Left lung (tissue), 4 donors: ENCODE measurements at regions not wholly inside any gene's neighbourhood (a gene's known extent, or its start where the extent isn't known, plus 50 kb on each side); places are given as distances from the start of the nearest gene placed in this dataset.

Experiments
- ATAC-seq: fragments of 200-7000 bp; cut with Tn5 transposase; one replicate; pipeline ENCODE4 v1.9.1; 2020; ENCODE audit warnings: moderate library complexity
- DNase-seq, 4 donors: peaks; one replicate each; pipeline ENCODE4 v3.0.0-alpha.2; 2013 to 2020
- H3K27ac ChIP-seq, 2 donors: fragments of 200-600 bp; sonication (generic) in 1 of 2; one replicate each; pipeline versions ENCODE4 v1.5.0 to v1.8.0; 2020 to 2021
- H3K27me3 ChIP-seq, 2 donors: fragments of 200-600 bp; sonication (generic) in 1 of 2; one replicate each; pipeline versions ENCODE4 v1.5.0 to v1.8.0; 2020 to 2021
- H3K36me3 ChIP-seq, 2 donors: fragments of 200-600 bp; sonication (generic) in 1 of 2; one replicate each; pipeline versions ENCODE4 v1.5.0 to v1.8.0; 2020 to 2021
- H3K4me1 ChIP-seq, 2 donors: fragments of 200-600 bp; one replicate each; pipeline ENCODE4 v1.8.0; 2021
- H3K4me3 ChIP-seq, 2 donors: fragments of 200-600 bp; sonication (generic) in 1 of 2; one replicate each; pipeline versions ENCODE4 v1.5.0 to v1.8.0; 2020 to 2021; ENCODE audit warnings: mild to moderate bottlenecking in 1 of 2
- H3K9me3 ChIP-seq, 2 donors: fragments of 200-600 bp; sonication (generic) in 1 of 2; one replicate each; pipeline versions ENCODE4 v1.5.0 to v1.8.0; 2020 to 2021
- CTCF ChIP-seq, 2 donors: fragments of 200-600 bp; sonication (generic) in 1 of 2; IDR thresholded peaks; one replicate each; pipeline versions ENCODE4 v1.5.0 to v1.8.0; 2021; ENCODE audit warnings: antibody characterized with exemption in 2 of 2
- intact Hi-C, 2 donors: fragments of 100-400 bp; cut with DNase I; formaldehyde crosslinking; loops; one replicate each; pipeline versions ENCODE4 v1.11.2 to v1.14.2; 2022
- donor health status: DM: no; HTN: yes; CAD: no.
- donor health status: DM: no; HTN: no; CAD: no.

GRCh38 chr12:67496581-67496980 is 152.0 kb upstream of the DYRK2 start:
- TF ChIP-seq CTCF (IDR thresholded peaks at IDR 0.05) = no peak
- Histone ChIP-seq H3K4me3 (no peak overlapping the region), H3K27me3 (no peaks in the 10 kb centered on the region), H3K27ac (no peak overlapping the region), H3K4me1 (no peaks in the 10 kb centered on the region), H3K9me3 (peaks cover 0 to 8% of the 10 kb centered on the region in 2 donors), H3K36me3 (no peaks in the 10 kb centered on the region)
- DNase-seq = no peak
- intact Hi-C loops = no loop called here
- no peak for ATAC-seq

- intact Hi-C loops = no loop called here
These were observed 149.6 kb upstream of the DYRK2 start for GRCh38 chr12:67498991-67499390.

DNA sequence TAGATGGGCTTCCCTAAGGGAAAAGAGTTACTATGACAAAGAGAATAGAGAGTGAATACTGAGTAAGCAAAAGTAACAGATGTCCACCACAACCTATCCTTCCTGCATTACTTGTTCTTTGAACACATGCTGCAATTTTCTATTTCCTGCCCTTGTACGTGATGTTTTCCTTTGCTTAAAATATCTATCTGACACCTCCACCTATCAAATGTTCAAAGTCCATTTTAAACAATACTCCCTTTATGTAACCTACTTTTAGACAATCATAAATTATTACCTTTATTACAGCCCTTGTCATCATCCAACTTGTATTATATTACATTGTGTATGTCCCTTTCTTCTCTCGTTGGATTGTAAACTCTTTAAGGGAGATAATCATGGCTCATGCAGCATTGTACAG is 147.2 kb upstream of the DYRK2 start:
- Histone ChIP-seq H3K36me3 (no peaks in the 10 kb centered on the region), H3K4me3 (no peak overlapping the region), H3K4me1 (no peaks in the 10 kb centered on the region), H3K27ac (no peak overlapping the region), H3K9me3 (no peaks in the 10 kb centered on the region), H3K27me3 (no peaks in the 10 kb centered on the region)
- intact Hi-C loops = no loop called here
- TF ChIP-seq CTCF (IDR thresholded peaks at IDR 0.05) = no peak
- DNase-seq = no peak
- ATAC-seq = no peak

More at GRCh38 chr12:67498991-67499390, 149.6 kb upstream of the DYRK2 start:
- no peaks in the 10 kb centered on the region for H3K9me3 ChIP-seq
- TF ChIP-seq CTCF (IDR thresholded peaks at IDR 0.05) = no peak
- H3K27me3 ChIP-seq = no peaks in the 10 kb centered on the region
- no peak overlapping the region for H3K27ac ChIP-seq
- H3K4me3 ChIP-seq = no peak overlapping the region
- ATAC-seq (no peak), DNase-seq (no peak)
- no peaks in the 10 kb centered on the region for H3K4me1 ChIP-seq
- no peaks in the 10 kb centered on the region for H3K36me3 ChIP-seq

DNA sequence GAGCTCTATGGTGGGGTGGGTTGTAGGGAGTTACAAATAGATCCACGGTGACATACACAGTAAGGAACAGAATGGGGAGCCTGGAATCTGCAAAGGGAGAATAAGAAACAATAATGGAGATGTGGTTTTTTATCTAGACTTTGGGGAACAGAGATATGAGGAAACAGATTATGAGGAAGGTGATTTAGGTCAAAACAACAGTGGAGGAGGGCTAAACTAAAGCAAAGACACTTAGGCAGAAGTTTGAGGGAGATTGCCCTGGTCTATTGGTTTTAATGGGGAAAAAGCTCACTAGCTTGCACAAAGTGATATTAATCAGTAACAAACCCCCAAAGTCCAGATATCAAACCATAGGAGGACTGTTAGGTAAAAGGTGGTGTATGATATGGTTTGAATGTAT is 144.5 kb upstream of the DYRK2 start:
- intact Hi-C loops = no loop called here
- ATAC-seq (no peak), DNase-seq (no peak)
- no peak overlapping the region for H3K27ac ChIP-seq
- H3K36me3 ChIP-seq = no peaks in the 10 kb centered on the region
- H3K4me1 ChIP-seq = no peaks in the 10 kb centered on the region
- no peak overlapping the region for H3K4me3 ChIP-seq
- no peaks in the 10 kb centered on the region for H3K9me3 ChIP-seq
- H3K27me3 ChIP-seq = no peaks in the 10 kb centered on the region
- TF ChIP-seq CTCF (IDR thresholded peaks at IDR 0.05) = no peak

DNA sequence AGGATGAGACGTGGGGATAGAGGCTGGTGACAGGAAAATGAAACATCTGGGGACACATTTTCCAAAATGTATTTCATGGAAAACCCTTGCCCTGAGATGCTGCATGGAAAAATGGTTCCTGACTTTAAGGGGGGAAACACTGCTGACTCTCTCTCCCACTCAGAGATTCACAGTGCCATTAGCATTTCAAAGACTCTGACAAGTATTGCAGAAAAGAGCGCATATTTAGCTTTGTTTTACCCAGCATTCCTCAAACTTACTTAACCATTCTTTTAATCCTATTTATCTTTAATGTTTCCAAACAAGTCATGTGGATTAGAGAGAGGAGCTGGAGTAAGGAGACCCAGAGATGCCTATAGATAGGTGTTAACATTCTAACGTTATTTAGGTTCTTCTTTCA is 141.8 kb upstream of the DYRK2 start:
- TF ChIP-seq CTCF (IDR thresholded peaks at IDR 0.05) = no peak
- ATAC-seq (no peak), DNase-seq (no peak)
- Histone ChIP-seq H3K27ac (no peak overlapping the region), H3K4me1 (no peaks in the 10 kb centered on the region), H3K4me3 (no peak overlapping the region), H3K27me3 (no peaks in the 10 kb centered on the region), H3K36me3 (no peaks in the 10 kb centered on the region), H3K9me3 (no peaks in the 10 kb centered on the region)
- intact Hi-C loops = no loop called here
